ENCODE measurements at regions not wholly inside any gene's neighbourhood (a gene's known extent, or its start where the extent isn't known, plus 50 kb on each side); places are given as distances from the start of the nearest gene placed in this dataset.

DNA sequence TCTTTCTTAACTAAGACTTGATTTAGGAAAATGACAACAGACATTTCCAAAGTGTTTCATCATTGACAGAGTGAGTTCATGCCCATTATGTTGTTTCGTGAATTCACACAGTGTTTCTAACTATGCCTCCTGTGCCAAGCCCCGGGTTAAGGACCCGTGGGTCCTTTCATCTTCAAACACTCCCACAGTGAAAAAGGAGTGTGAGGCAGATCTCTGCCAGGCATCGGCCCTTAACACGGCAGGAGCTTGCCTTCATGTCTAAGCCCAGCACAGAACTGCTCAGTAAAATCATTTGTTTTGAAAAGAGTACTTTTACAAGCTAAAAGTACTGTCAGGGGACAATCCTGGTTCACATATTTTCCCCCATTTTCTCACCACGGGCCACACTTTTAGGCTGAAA is 80.0 kb upstream of the FOXB1 start:
- Histone ChIP-seq H3K79me2 (ENCODE audit: insufficient read depth, low read length) (no peaks in the 10 kb centered on the region), H4K8ac (replicated peaks; ENCODE audit: insufficient read length, low read depth, low read length) (no peak overlapping the region), H3K23ac (ENCODE audit: insufficient read length, low read depth, low read length) (no peak overlapping the region), H2BK5ac (ENCODE audit: insufficient read length, low read length) (no peak overlapping the region), H3K4me1 (ENCODE audit: insufficient read depth, low read length) (no peaks in the 10 kb centered on the region), H3K9ac (ENCODE audit: extremely low read depth, insufficient read length, low read length) (no peak overlapping the region), H2AFZ (ENCODE audit: low read length) (no peak overlapping the region), H2BK15ac (ENCODE audit: low read depth, low read length) (no peak overlapping the region), H4K5ac (ENCODE audit: insufficient read length, low read depth, low read length) (no peak overlapping the region), H2BK20ac (ENCODE audit: low read depth, low read length, poor library complexity, severe bottlenecking) (no peak overlapping the region), H3T11ph (ENCODE audit: low read length) (no peak overlapping the region), H3K27ac (ENCODE audit: insufficient read length, low read depth, low read length) (no peak overlapping the region), H3K27me3 (ENCODE audit: insufficient read depth, low read length) (no peaks in the 10 kb centered on the region; the same call in 1 of the 2 replicates), H2BK120ac (ENCODE audit: low read depth, low read length, poor library complexity, severe bottlenecking) (no peak overlapping the region), H2BK12ac (ENCODE audit: insufficient read length, low read depth, low read length) (no peak overlapping the region), H3K56ac (ENCODE audit: insufficient read length, low read depth, low read length) (no peak overlapping the region), H4K20me1 (ENCODE audit: control insufficient read depth, insufficient read depth, insufficient read length) (no peaks in the 10 kb centered on the region), H3K9me3 (ENCODE audit: control insufficient read depth, low read depth, low read length) (no peaks in the 10 kb centered on the region), H3K4me2 (ENCODE audit: insufficient read depth, insufficient read length, low read length) (no peak overlapping the region), H3K79me1 (ENCODE audit: insufficient read depth, low read depth, low read length, poor library complexity, severe bottlenecking) (no peaks in the 10 kb centered on the region), H4K91ac (ENCODE audit: insufficient read length, low read depth, low read length) (no peak overlapping the region), H3K14ac (ENCODE audit: insufficient read depth, low read length) (no peak overlapping the region), H2AK5ac (ENCODE audit: insufficient read length, low read length) (no peak overlapping the region), H3K23me2 (ENCODE audit: insufficient read length, low read depth, low read length, poor library complexity, severe bottlenecking) (no peaks in the 10 kb centered on the region), H3K18ac (ENCODE audit: insufficient read length, low read depth, low read length) (no peak overlapping the region), H3K4ac (ENCODE audit: low read depth, low read length) (no peak overlapping the region)
- Mint-ChIP-seq H3K36me3 (ENCODE audit: insufficient read depth in 1 of 3, low read depth in 3 of 3) (no peaks in the 10 kb centered on the region), H3K27ac (no peak overlapping the region), H3K27me3 (ENCODE audit: low read depth) (peaks cover 1% of the 10 kb centered on the region; the same call in 1 of the 2 replicates), H3K4me1 (peaks cover 8 to 9% of the 10 kb centered on the region in 2 experiments), H3K9me3 (peaks cover 0 to 3% of the 10 kb centered on the region in 2 experiments; a peak in 1 of 5 replicates), H3K4me3 (no peak overlapping the region)
- TF ChIP-seq, protein P1, sequence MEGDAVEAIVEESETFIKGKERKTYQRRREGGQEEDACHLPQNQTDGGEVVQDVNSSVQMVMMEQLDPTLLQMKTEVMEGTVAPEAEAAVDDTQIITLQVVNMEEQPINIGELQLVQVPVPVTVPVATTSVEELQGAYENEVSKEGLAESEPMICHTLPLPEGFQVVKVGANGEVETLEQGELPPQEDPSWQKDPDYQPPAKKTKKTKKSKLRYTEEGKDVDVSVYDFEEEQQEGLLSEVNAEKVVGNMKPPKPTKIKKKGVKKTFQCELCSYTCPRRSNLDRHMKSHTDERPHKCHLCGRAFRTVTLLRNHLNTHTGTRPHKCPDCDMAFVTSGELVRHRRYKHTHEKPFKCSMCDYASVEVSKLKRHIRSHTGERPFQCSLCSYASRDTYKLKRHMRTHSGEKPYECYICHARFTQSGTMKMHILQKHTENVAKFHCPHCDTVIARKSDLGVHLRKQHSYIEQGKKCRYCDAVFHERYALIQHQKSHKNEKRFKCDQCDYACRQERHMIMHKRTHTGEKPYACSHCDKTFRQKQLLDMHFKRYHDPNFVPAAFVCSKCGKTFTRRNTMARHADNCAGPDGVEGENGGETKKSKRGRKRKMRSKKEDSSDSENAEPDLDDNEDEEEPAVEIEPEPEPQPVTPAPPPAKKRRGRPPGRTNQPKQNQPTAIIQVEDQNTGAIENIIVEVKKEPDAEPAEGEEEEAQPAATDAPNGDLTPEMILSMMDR (conservative IDR thresholded peaks at IDR 0.05) = no peak
- no peak for DNase-seq
- no CpG with 5 or more reads among the region's 6 CpGs for WGBS (ENCODE audit: extremely low coverage, insufficient read length, low lambda C conversion rate)

Measured in H9 (cell line).